ENCODE measurements at regions not wholly inside any gene's neighbourhood (a gene's known extent, or its start where the extent isn't known, plus 50 kb on each side); places are given as distances from the start of the nearest gene placed in this dataset.

- no peak for TF ChIP-seq CTCF (conservative IDR thresholded peaks at IDR 0.05; ENCODE audit: low read depth, low read length)
- no peak for TF ChIP-seq POLR2A (IDR thresholded peaks at IDR 0.05; ENCODE audit: low read depth, low read length)
- no peak for TF ChIP-seq USF2 (IDR thresholded peaks at IDR 0.05; ENCODE audit: low read depth, low read length)
- no peak for TF ChIP-seq SMC3 (IDR thresholded peaks at IDR 0.05; ENCODE audit: low read depth, low read length)
- TF ChIP-seq MAFK (IDR thresholded peaks at IDR 0.05; ENCODE audit: low read depth, low read length): no peak
- 0 out of 2 replicates have a peak, but pooled peaks have one; percentile 17 for TF ChIP-seq CEBPB (IDR thresholded peaks at IDR 0.05; ENCODE audit: low read depth, low read length)
These were observed 153.3 kb downstream of the FSCB start for GRCh38 chr14:44353805-44354204.
